Endothelial cell of umbilical vein (primary cell): ENCODE measurements at regions not wholly inside any gene's neighbourhood (a gene's known extent, or its start where the extent isn't known, plus 50 kb on each side); places are given as distances from the start of the nearest gene placed in this dataset.

Source experiments
- BruUV-seq: library from RNA; stranded (reverse); fragments of 400-500 nt; replicated peaks from 2 replicates; lab custom pipeline; 2021; lab: Mats Ljungman, UMichigan
- CTCF ChIA-PET: fragments of 300-600, 350-600 bp; sonication (Branson Sonifier 250); formaldehyde crosslinking; loops from one replicate; lab custom pipeline; 2021; ENCODE audit warnings: antibody characterized with exemption, inconsistent platforms; lab: Charles Lee
- POLR2A ChIA-PET: fragments of 300-600, 350-600 bp; sonication (Branson Sonifier 250); formaldehyde crosslinking; loops from one replicate; lab custom pipeline; 2021; ENCODE audit warnings: antibody characterized with exemption, inconsistent platforms; lab: Charles Lee
- DNase-seq: peaks from one replicate; pipeline ENCODE4 v3.0.0-alpha.2; 2011; ENCODE audit warnings: low read depth, low spot score
- FAIRE-seq: peaks from 2 replicates; lab custom pipeline; 2011; peaks lifted over from hg19 to GRCh38; lab: Jason Lieb, UNC
- H2AFZ ChIP-seq: 2 replicates; pipeline ENCODE4 v1.6.0; 2012; ENCODE audit warnings: low read depth, low read length, control low read depth, inconsistent platforms
- H3K27ac ChIP-seq: 2 replicates; pipeline ENCODE4 v1.5.1; 2011; ENCODE audit warnings: low read depth, mild to moderate bottlenecking, control low read depth, low read length, moderate library complexity; ENCODE audit not compliant: insufficient read depth
- H3K27me3 ChIP-seq, 2 experiments: 2 replicates each; pipeline versions ENCODE4 v1.6.0 to v1.6.1; 2011; ENCODE audit warnings: low read length in 2 of 2, mixed read lengths in 1 of 2; ENCODE audit not compliant: control insufficient read depth in 2 of 2, insufficient read depth in 2 of 2
- H3K36me3 ChIP-seq, 2 experiments: 2 replicates in 1 of 2; 3 replicates in 1 of 2; pipeline ENCODE4 v1.5.1; 2011; ENCODE audit warnings: low read length in 2 of 2, mild to moderate bottlenecking in 1 of 2, moderate library complexity in 1 of 2; ENCODE audit not compliant: control insufficient read depth in 2 of 2, insufficient read depth in 2 of 2; ENCODE audit errors: extremely low read depth in 1 of 2
- H3K4me1 ChIP-seq: 3 replicates; pipeline ENCODE4 v1.5.1; 2011; ENCODE audit warnings: mild to moderate bottlenecking, low read length; ENCODE audit not compliant: control insufficient read depth, insufficient read depth; ENCODE audit errors: extremely low read depth
- H3K4me2 ChIP-seq: 2 replicates; pipeline ENCODE4 v1.6.1; 2011; ENCODE audit warnings: low read length, control low read depth, mixed read lengths; ENCODE audit not compliant: insufficient read depth
- H3K4me3 ChIP-seq, 3 experiments: fragments of 200-600 bp in 1 of 3; sonication (generic), shearing (Covaris generic) in 1 of 3; replicated peaks in 1 of 3; 2 replicates each; pipeline ENCODE4 v1.5.1; 2011 to 2016; ENCODE audit warnings: control low read depth in 3 of 3, low read length in 3 of 3, mild to moderate bottlenecking in 2 of 3, inconsistent platforms in 1 of 3, low read depth in 1 of 3, moderate library complexity in 1 of 3; ENCODE audit not compliant: insufficient read depth in 1 of 3
- H3K79me2 ChIP-seq: 2 replicates; pipeline ENCODE4 v1.6.0; 2012; ENCODE audit warnings: low read length, inconsistent platforms; ENCODE audit not compliant: control insufficient read depth, insufficient read depth
- H3K9ac ChIP-seq: replicated peaks from 2 replicates; pipeline ENCODE3; 2011; ENCODE audit warnings: low read length, control low read depth; ENCODE audit not compliant: insufficient read depth; ENCODE audit errors: extremely low read depth
- H3K9me1 ChIP-seq: replicated peaks from 3 replicates; pipeline ENCODE4 v1.6.0; 2011; ENCODE audit warnings: mild to moderate bottlenecking, low read length; ENCODE audit not compliant: control insufficient read depth, insufficient read depth; ENCODE audit errors: extremely low read depth
- H3K9me3 ChIP-seq: replicated peaks from 2 replicates; pipeline ENCODE4 v1.5.1; 2012; ENCODE audit warnings: low read length, inconsistent platforms; ENCODE audit not compliant: control insufficient read depth, insufficient read depth
- H4K20me1 ChIP-seq: replicated peaks from 2 replicates; pipeline ENCODE3; 2011; ENCODE audit warnings: mild to moderate bottlenecking, low read length; ENCODE audit not compliant: control insufficient read depth, insufficient read depth; ENCODE audit errors: extremely low read depth
- CTCF ChIP-seq, 2 donors: IDR thresholded peaks; 1 replicate in 1 of 2; 2 replicates in 1 of 2; pipeline ENCODE4 v1.5.1; 2011; ENCODE audit warnings: low read length in 2 of 2, mild to moderate bottlenecking in 2 of 2, moderate library complexity in 2 of 2, control low read depth in 1 of 2, inconsistent platforms in 1 of 2, low read depth in 1 of 2; ENCODE audit not compliant: insufficient read depth in 1 of 2; ENCODE audit errors: extremely low read depth in 1 of 2
- EZH2 ChIP-seq: IDR thresholded peaks from 2 replicates; pipeline ENCODE4 v1.6.1; 2012; ENCODE audit warnings: borderline replicate concordance, low read depth, mild to moderate bottlenecking, moderate library complexity, low read length, inconsistent platforms; ENCODE audit not compliant: severe bottlenecking
- FOS ChIP-seq: IDR thresholded peaks from 2 replicates; pipeline ENCODE4 v1.6.1; 2011; ENCODE audit warnings: mild to moderate bottlenecking, low read length, moderate library complexity, borderline replicate concordance; ENCODE audit not compliant: insufficient read depth
- GATA2 ChIP-seq: IDR thresholded peaks from 2 replicates; pipeline ENCODE4 v1.7.0; 2011; ENCODE audit warnings: low read depth, mild to moderate bottlenecking, moderate library complexity, mixed read lengths, low read length; ENCODE audit not compliant: insufficient read length, insufficient read depth
- JUN ChIP-seq: IDR thresholded peaks from 2 replicates; pipeline ENCODE4 v1.6.1; 2011; ENCODE audit warnings: borderline replicate concordance, low read depth; ENCODE audit not compliant: insufficient read length, insufficient read depth
- MYC ChIP-seq: IDR thresholded peaks from one replicate; pipeline ENCODE4 v1.6.1; 2011; ENCODE audit warnings: mild to moderate bottlenecking, low read depth, low read length
- POLR2AphosphoS5 ChIP-seq: IDR thresholded peaks from 2 replicates; pipeline ENCODE4 v1.6.1; 2012; ENCODE audit warnings: low read depth, mild to moderate bottlenecking, control low read depth, low read length, moderate library complexity; ENCODE audit not compliant: insufficient read depth
- dilution Hi-C: fragments of 300-500 bp; cut with MboI; formaldehyde crosslinking; loops from one replicate; pipeline ENCODE4 v1.15.0; 2019; ENCODE audit warnings: low sequenced_read_pairs; ENCODE audit not compliant: extremely low pct_ligation_motif_present
- intact Hi-C: fragments of 100-400 bp; cut with micrococcal nuclease; formaldehyde crosslinking; loops from one replicate; pipeline ENCODE4 v1.10.0; 2022
- TF ChIP-seq, protein P1 (sequence below): IDR thresholded peaks from 2 replicates; pipeline ENCODE4 v1.6.1; 2011; ENCODE audit not compliant: insufficient read depth, insufficient read length

DNA sequence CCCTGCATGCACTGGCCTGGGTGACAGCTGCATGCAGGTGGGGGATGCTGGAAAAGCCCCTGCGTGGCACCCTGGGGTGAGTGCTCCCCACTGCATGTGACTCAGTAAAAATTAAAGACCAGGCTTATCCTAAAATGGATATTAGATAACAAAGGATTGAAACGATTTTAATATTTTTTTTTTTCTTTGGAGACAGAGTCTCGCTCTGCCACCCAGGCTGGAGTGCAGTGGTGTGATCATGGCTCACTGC is 334.9 kb downstream of the C16orf95 start:
- no peak overlapping the region for H3K4me3 ChIP-seq
- H3K9me1 ChIP-seq: no peaks in the 10 kb centered on the region
- no peaks in the 10 kb centered on the region for H3K9me3 ChIP-seq
- H4K20me1 ChIP-seq: no peaks in the 10 kb centered on the region
- CTCF ChIA-PET: no interaction called here
- no peak overlapping the region for H3K9ac ChIP-seq
- no peaks in the 10 kb centered on the region for H3K36me3 ChIP-seq
- intact Hi-C loops (no loop called here), dilution Hi-C loops (no loop called here)
- H2AFZ ChIP-seq: no peak overlapping the region
- no peak for DNase-seq
- POLR2A ChIA-PET: no interaction called here
- BruUV-seq: no TSS peak
- no peak for FAIRE-seq
- TF ChIP-seq CTCF (IDR thresholded peaks at IDR 0.05; ENCODE audit: extremely low read depth in 1 of 2, insufficient read depth in 1 of 2, low read depth in 1 of 2, low read length in 2 of 2) (no peak), JUN (no peak), EZH2 (no peak), MYC (no peak), POLR2AphosphoS5 (no peak), GATA2 (no peak), FOS (no peak)
- TF ChIP-seq, protein P1, sequence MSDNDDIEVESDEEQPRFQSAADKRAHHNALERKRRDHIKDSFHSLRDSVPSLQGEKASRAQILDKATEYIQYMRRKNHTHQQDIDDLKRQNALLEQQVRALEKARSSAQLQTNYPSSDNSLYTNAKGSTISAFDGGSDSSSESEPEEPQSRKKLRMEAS: no peak
- no peaks in the 10 kb centered on the region for H3K4me1 ChIP-seq
- no peak overlapping the region for H3K4me2 ChIP-seq
- no peak overlapping the region for H3K27ac ChIP-seq
- peaks cover 2 to 5% of the 10 kb centered on the region in 2 experiments for H3K27me3 ChIP-seq
- H3K79me2 ChIP-seq: no peaks in the 10 kb centered on the region
